ENCODE measurements at regions not wholly inside any gene's neighbourhood (a gene's known extent, or its start where the extent isn't known, plus 50 kb on each side); places are given as distances from the start of the nearest gene placed in this dataset.

- no peak for TF ChIP-seq CTCF (IDR thresholded peaks at IDR 0.05)
- no peak for TF ChIP-seq POLR2A (IDR thresholded peaks at IDR 0.05; ENCODE audit: low read depth)
- no peak for TF ChIP-seq POLR2AphosphoS5 (IDR thresholded peaks at IDR 0.05)
These were observed 952.9 kb downstream of the TRIB2 start for GRCh38 chr2:13669607-13670006.
